ENCODE measurements at regions not wholly inside any gene's neighbourhood (a gene's known extent, or its start where the extent isn't known, plus 50 kb on each side); places are given as distances from the start of the nearest gene placed in this dataset.
"Not testable (repeated sequence)": the region's sequence is repeated elsewhere in the genome, so short reads cannot be mapped to it uniquely, and the experiment has no call there.

- FAIRE-seq (no peak), DNase-seq (ENCODE audit: low spot score) (no peak)
Measured at GRCh38 chr10:4397337-4397736, 428.7 kb upstream of the AKR1E2 start.

- DNase-seq (ENCODE audit: low spot score), result no peak
- no peak for FAIRE-seq
Measured at GRCh38 chr10:4396401-4397283, 429.4 kb upstream of the AKR1E2 start.

GRCh38 chr10:4395731-4396130 is 430.3 kb upstream of the AKR1E2 start:
- no peak for FAIRE-seq

GRCh38 chr10:4394455-4394854 is 431.6 kb upstream of the AKR1E2 start:
- FAIRE-seq, result not testable (repeated sequence)

More at GRCh38 chr10:4395731-4396130, 430.3 kb upstream of the AKR1E2 start:
- DNase-seq (ENCODE audit: low spot score), result no peak

GRCh38 chr10:4391683-4392082 is 434.3 kb upstream of the AKR1E2 start:
- DNase-seq (ENCODE audit: low spot score), result no peak
- FAIRE-seq, result no peak

More at GRCh38 chr10:4394455-4394854, 431.6 kb upstream of the AKR1E2 start:
- DNase-seq (ENCODE audit: low spot score), result not testable (repeated sequence)

GRCh38 chr10:4390219-4390618 is 435.8 kb upstream of the AKR1E2 start:
- FAIRE-seq (no peak), DNase-seq (ENCODE audit: low spot score) (no peak)

- no peak for DNase-seq (ENCODE audit: low spot score)
- FAIRE-seq, result no peak
Measured at GRCh38 chr10:4385231-4385870, 440.7 kb upstream of the AKR1E2 start.

GRCh38 chr10:4384245-4384644 is 441.8 kb upstream of the AKR1E2 start:
- DNase-seq (ENCODE audit: low spot score) (no peak), FAIRE-seq (no peak)

- DNase-seq (ENCODE audit: low spot score) (no peak), FAIRE-seq (no peak)
Measured at GRCh38 chr10:4383651-4384098, 442.3 kb upstream of the AKR1E2 start.

GRCh38 chr10:4382811-4383210 is 443.2 kb upstream of the AKR1E2 start:
- DNase-seq (ENCODE audit: low spot score), result no peak
- FAIRE-seq, result no peak

GRCh38 chr10:4373612-4374011 is 452.4 kb upstream of the AKR1E2 start:
- DNase-seq (ENCODE audit: low spot score) (no peak), FAIRE-seq (no peak)

- no peak for FAIRE-seq
- DNase-seq (ENCODE audit: low spot score), result no peak
Measured at GRCh38 chr10:4373098-4373497, 452.9 kb upstream of the AKR1E2 start.

- FAIRE-seq, result no peak
- no peak for DNase-seq (ENCODE audit: low spot score)
Measured at GRCh38 chr10:4372601-4373000, 453.4 kb upstream of the AKR1E2 start.

- FAIRE-seq, result no peak
- no peak for DNase-seq (ENCODE audit: low spot score)
Measured at GRCh38 chr10:4371691-4372295, 454.2 kb upstream of the AKR1E2 start.

- no peak for FAIRE-seq
- no peak for DNase-seq (ENCODE audit: low spot score)
Measured at GRCh38 chr10:4370376-4370775, 455.6 kb upstream of the AKR1E2 start.

GRCh38 chr10:4361581-4361980 is 464.4 kb upstream of the AKR1E2 start:
- FAIRE-seq (no peak), DNase-seq (ENCODE audit: low spot score) (no peak)

GRCh38 chr10:4359003-4359402 is 467.0 kb upstream of the AKR1E2 start:
- no peak for DNase-seq (ENCODE audit: low spot score)
- no peak for FAIRE-seq

- DNase-seq (ENCODE audit: low spot score) (no peak), FAIRE-seq (no peak)
Measured at GRCh38 chr10:4357911-4358310, 468.1 kb upstream of the AKR1E2 start.

- FAIRE-seq (no peak), DNase-seq (ENCODE audit: low spot score) (no peak)
Measured at GRCh38 chr10:4355350-4355749, 470.7 kb upstream of the AKR1E2 start.

- FAIRE-seq (peak; percentile 93), DNase-seq (ENCODE audit: low spot score) (peak; percentile 75)
Measured at GRCh38 chr10:4354382-4354812, 471.6 kb upstream of the AKR1E2 start.

GRCh38 chr10:4353964-4354363 is 472.0 kb upstream of the AKR1E2 start:
- FAIRE-seq (no peak), DNase-seq (ENCODE audit: low spot score) (no peak)

GRCh38 chr10:4353059-4353655 is 472.9 kb upstream of the AKR1E2 start:
- no peak for DNase-seq (ENCODE audit: low spot score)
- no peak for FAIRE-seq
